ENCODE measurements at regions not wholly inside any gene's neighbourhood (a gene's known extent, or its start where the extent isn't known, plus 50 kb on each side); places are given as distances from the start of the nearest gene placed in this dataset.

DNA sequence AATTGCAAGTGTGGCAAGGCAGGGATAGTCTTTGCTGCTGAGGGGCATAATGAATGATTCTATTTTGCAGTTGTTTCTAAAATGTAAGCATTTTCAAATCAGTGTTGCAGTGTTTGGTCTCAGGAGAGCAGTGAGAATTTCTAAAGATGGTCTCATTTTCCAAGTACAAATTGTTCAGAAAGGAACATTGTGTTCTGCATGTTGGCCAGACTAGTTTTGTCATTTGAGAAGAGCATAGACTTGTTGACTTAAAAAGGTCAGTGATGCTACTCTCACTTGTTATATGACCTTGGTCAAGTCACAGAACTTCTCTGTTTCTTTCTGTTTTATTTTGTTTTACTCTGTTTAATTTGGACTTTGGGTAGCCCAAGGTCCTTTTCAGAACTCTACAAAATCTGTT lies 344.6 kb downstream of the OSTF1 start:
- ChIA-PET CTCF (no interaction called here), RAD21 (ENCODE audit: low non-redundant PET in 1 of 2, low total read pairs in 2 of 2, uncharacterized antibody in 2 of 2, unreplicated experiment in 2 of 2) (no interaction called here), POLR2A (no interaction called here)
- DNase-seq (ENCODE audit: low read depth, low spot score) (no peak), ATAC-seq (no peak)
- intact Hi-C loops (cut with micrococcal nuclease) = no loop called here
- TF ChIP-seq TCF7L2 (IDR thresholded peaks at IDR 0.05; ENCODE audit: borderline replicate concordance, extremely low read depth, insufficient read depth, insufficient read length) (no peak), CBX3 (IDR thresholded peaks at IDR 0.05; ENCODE audit: low read depth) (no peak), FOSL1 (IDR thresholded peaks at IDR 0.05; ENCODE audit: low read depth) (no peak), SP1 (IDR thresholded peaks at IDR 0.05; ENCODE audit: low read depth) (no peak), EZH2 (IDR thresholded peaks at IDR 0.05) (no peak), YY1 (IDR thresholded peaks at IDR 0.05; ENCODE audit: extremely low read depth, insufficient replicate concordance, low read depth, low read length) (no peak), ZFX (IDR thresholded peaks at IDR 0.05) (no peak), SRF (IDR thresholded peaks at IDR 0.05; ENCODE audit: low read depth) (no peak), CEBPB (IDR thresholded peaks at IDR 0.05; ENCODE audit: low read depth) (no peak), SIN3A (IDR thresholded peaks at IDR 0.05; ENCODE audit: low read depth) (no peak), JUND (IDR thresholded peaks at IDR 0.05) (no peak), RAD21 (IDR thresholded peaks at IDR 0.05; ENCODE audit: low read depth) (no peak), EZH2phosphoT487 (IDR thresholded peaks at IDR 0.05; ENCODE audit: borderline replicate concordance) (no peak), POLR2AphosphoS5 (IDR thresholded peaks at IDR 0.05; ENCODE audit: low read depth, low read length) (no peak)
- TF ChIP-seq, protein P1, sequence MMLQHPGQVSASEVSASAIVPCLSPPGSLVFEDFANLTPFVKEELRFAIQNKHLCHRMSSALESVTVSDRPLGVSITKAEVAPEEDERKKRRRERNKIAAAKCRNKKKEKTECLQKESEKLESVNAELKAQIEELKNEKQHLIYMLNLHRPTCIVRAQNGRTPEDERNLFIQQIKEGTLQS (IDR thresholded peaks at IDR 0.05) = no peak
- TF ChIP-seq, protein P2, sequence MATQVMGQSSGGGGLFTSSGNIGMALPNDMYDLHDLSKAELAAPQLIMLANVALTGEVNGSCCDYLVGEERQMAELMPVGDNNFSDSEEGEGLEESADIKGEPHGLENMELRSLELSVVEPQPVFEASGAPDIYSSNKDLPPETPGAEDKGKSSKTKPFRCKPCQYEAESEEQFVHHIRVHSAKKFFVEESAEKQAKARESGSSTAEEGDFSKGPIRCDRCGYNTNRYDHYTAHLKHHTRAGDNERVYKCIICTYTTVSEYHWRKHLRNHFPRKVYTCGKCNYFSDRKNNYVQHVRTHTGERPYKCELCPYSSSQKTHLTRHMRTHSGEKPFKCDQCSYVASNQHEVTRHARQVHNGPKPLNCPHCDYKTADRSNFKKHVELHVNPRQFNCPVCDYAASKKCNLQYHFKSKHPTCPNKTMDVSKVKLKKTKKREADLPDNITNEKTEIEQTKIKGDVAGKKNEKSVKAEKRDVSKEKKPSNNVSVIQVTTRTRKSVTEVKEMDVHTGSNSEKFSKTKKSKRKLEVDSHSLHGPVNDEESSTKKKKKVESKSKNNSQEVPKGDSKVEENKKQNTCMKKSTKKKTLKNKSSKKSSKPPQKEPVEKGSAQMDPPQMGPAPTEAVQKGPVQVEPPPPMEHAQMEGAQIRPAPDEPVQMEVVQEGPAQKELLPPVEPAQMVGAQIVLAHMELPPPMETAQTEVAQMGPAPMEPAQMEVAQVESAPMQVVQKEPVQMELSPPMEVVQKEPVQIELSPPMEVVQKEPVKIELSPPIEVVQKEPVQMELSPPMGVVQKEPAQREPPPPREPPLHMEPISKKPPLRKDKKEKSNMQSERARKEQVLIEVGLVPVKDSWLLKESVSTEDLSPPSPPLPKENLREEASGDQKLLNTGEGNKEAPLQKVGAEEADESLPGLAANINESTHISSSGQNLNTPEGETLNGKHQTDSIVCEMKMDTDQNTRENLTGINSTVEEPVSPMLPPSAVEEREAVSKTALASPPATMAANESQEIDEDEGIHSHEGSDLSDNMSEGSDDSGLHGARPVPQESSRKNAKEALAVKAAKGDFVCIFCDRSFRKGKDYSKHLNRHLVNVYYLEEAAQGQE (IDR thresholded peaks at IDR 0.05; ENCODE audit: low read depth) = no peak
- TF ChIP-seq, protein P3, sequence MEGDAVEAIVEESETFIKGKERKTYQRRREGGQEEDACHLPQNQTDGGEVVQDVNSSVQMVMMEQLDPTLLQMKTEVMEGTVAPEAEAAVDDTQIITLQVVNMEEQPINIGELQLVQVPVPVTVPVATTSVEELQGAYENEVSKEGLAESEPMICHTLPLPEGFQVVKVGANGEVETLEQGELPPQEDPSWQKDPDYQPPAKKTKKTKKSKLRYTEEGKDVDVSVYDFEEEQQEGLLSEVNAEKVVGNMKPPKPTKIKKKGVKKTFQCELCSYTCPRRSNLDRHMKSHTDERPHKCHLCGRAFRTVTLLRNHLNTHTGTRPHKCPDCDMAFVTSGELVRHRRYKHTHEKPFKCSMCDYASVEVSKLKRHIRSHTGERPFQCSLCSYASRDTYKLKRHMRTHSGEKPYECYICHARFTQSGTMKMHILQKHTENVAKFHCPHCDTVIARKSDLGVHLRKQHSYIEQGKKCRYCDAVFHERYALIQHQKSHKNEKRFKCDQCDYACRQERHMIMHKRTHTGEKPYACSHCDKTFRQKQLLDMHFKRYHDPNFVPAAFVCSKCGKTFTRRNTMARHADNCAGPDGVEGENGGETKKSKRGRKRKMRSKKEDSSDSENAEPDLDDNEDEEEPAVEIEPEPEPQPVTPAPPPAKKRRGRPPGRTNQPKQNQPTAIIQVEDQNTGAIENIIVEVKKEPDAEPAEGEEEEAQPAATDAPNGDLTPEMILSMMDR (IDR thresholded peaks at IDR 0.05 in 2 of 3, conservative IDR thresholded peaks at IDR 0.05 in 1 of 3; ENCODE audit: borderline replicate concordance in 1 of 3, insufficient read depth in 1 of 3, low read depth in 2 of 3, low read length in 2 of 3) = no peak
- TF ChIP-seq, protein P4, sequence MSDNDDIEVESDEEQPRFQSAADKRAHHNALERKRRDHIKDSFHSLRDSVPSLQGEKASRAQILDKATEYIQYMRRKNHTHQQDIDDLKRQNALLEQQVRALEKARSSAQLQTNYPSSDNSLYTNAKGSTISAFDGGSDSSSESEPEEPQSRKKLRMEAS (IDR thresholded peaks at IDR 0.05) = no peak
- TF ChIP-seq, protein P5, sequence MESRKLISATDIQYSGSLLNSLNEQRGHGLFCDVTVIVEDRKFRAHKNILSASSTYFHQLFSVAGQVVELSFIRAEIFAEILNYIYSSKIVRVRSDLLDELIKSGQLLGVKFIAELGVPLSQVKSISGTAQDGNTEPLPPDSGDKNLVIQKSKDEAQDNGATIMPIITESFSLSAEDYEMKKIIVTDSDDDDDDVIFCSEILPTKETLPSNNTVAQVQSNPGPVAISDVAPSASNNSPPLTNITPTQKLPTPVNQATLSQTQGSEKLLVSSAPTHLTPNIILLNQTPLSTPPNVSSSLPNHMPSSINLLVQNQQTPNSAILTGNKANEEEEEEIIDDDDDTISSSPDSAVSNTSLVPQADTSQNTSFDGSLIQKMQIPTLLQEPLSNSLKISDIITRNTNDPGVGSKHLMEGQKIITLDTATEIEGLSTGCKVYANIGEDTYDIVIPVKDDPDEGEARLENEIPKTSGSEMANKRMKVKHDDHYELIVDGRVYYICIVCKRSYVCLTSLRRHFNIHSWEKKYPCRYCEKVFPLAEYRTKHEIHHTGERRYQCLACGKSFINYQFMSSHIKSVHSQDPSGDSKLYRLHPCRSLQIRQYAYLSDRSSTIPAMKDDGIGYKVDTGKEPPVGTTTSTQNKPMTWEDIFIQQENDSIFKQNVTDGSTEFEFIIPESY (IDR thresholded peaks at IDR 0.05; ENCODE audit: extremely low read depth, insufficient replicate concordance, low read length) = no peak
- H2AFZ ChIP-seq (ENCODE audit: low read depth, low read length, poor library complexity, severe bottlenecking) = no peak overlapping the region
- H3K4me2 ChIP-seq (ENCODE audit: low read length) = no peak overlapping the region
- H3K27me3 ChIP-seq (ENCODE audit: insufficient read depth, low read length) = peaks cover 13% of the 10 kb centered on the region; the same call in 1 of the 2 replicates
- H3K27ac ChIP-seq (ENCODE audit: low read depth, low read length) = no peak overlapping the region
- H3K4me3 ChIP-seq (replicated peaks in 1 of 2; ENCODE audit: low read depth in 1 of 2, low read length in 2 of 2) = no peak overlapping the region
- no peaks in the 10 kb centered on the region for H4K20me1 ChIP-seq (ENCODE audit: insufficient read depth)
- no peaks in the 10 kb centered on the region for H3K4me1 ChIP-seq (ENCODE audit: control insufficient read depth in 1 of 2, insufficient read depth in 2 of 2, low read length in 2 of 2)
- no peaks in the 10 kb centered on the region for H3K79me2 ChIP-seq (ENCODE audit: insufficient read depth, low read length)
- H3K9ac ChIP-seq (ENCODE audit: low read length) = no peak overlapping the region
- no TSS peak for BruUV-seq (replicated peaks)
- no peaks in the 10 kb centered on the region for H3K36me3 ChIP-seq (ENCODE audit: control insufficient read depth in 1 of 2, insufficient read depth in 2 of 2, low read length in 2 of 2)
- H3K9me2 ChIP-seq (ENCODE audit: insufficient read depth) = no peaks in the 10 kb centered on the region
- H3K9me3 ChIP-seq (ENCODE audit: control insufficient read depth in 1 of 2, insufficient read depth in 1 of 2, low read depth in 1 of 2, low read length in 2 of 2) = no peaks in the 10 kb centered on the region
